Ectodermal cell (in vitro differentiated cells): ENCODE measurements at regions not wholly inside any gene's neighbourhood (a gene's known extent, or its start where the extent isn't known, plus 50 kb on each side); places are given as distances from the start of the nearest gene placed in this dataset.

Experiments used
- H3K27ac ChIP-seq: 2 replicates; pipeline ENCODE4 v1.7.0; 2013; ENCODE audit warnings: mild to moderate bottlenecking, low read depth, low read length; ENCODE audit not compliant: insufficient read depth, poor library complexity, severe bottlenecking
- H3K27me3 ChIP-seq: 2 replicates; pipeline ENCODE4 v1.7.0; 2013; ENCODE audit warnings: mild to moderate bottlenecking, low read length; ENCODE audit not compliant: insufficient read depth, control insufficient read depth, poor library complexity, severe bottlenecking
- H3K36me3 ChIP-seq: one replicate; pipeline ENCODE4 v1.7.0; 2013; ENCODE audit warnings: low read length; ENCODE audit not compliant: control insufficient read depth, insufficient read depth
- H3K4me1 ChIP-seq: one replicate; pipeline ENCODE4 v1.7.0; 2013; ENCODE audit warnings: low read length; ENCODE audit not compliant: control insufficient read depth, insufficient read depth
- H3K4me3 ChIP-seq: 2 replicates; pipeline ENCODE4 v1.7.0; 2013; ENCODE audit warnings: low read depth, low read length, control low read depth; ENCODE audit not compliant: insufficient read depth
- H3K9me3 ChIP-seq: 2 replicates; pipeline ENCODE4 v1.7.0; 2013; ENCODE audit warnings: mild to moderate bottlenecking, low read length, moderate library complexity; ENCODE audit not compliant: control insufficient read depth
- WGBS, 2 experiments: methylation state at CpG; one replicate each; pipeline ENCODE4 v1.1.7; 2013; ENCODE audit warnings: missing lambda C conversion rate in 2 of 2; 5-methylcytosine and 5-hydroxymethylcytosine counted together

DNA sequence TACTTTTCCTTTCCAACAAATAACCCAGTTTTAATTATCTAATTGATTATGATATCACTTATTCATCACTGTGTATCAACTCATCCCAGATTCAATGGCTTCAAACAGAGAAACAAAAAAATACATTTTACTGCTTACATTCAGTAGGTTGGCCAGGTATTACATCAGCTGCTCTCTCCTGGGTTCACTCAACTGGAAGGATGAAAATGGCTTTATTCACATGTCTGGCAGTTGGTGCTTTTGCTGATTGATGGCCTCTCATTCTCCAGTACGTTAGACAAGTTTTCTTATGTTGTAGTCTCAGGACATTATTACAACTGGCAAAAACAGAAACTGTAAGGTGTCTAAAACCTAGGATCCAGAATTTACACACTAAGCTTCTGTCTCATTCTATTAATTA lies 811.0 kb upstream of the ALCAM start:
- H3K4me3 ChIP-seq: no peak overlapping the region
- no peaks in the 10 kb centered on the region for H3K4me1 ChIP-seq
- H3K36me3 ChIP-seq: no peaks in the 10 kb centered on the region
- H3K9me3 ChIP-seq: no peaks in the 10 kb centered on the region
- 88 to 89% methylated on average over 1 of the region's 1 CpG for WGBS, 2 experiments
- H3K27ac ChIP-seq: no peak overlapping the region
- H3K27me3 ChIP-seq: no peaks in the 10 kb centered on the region

DNA sequence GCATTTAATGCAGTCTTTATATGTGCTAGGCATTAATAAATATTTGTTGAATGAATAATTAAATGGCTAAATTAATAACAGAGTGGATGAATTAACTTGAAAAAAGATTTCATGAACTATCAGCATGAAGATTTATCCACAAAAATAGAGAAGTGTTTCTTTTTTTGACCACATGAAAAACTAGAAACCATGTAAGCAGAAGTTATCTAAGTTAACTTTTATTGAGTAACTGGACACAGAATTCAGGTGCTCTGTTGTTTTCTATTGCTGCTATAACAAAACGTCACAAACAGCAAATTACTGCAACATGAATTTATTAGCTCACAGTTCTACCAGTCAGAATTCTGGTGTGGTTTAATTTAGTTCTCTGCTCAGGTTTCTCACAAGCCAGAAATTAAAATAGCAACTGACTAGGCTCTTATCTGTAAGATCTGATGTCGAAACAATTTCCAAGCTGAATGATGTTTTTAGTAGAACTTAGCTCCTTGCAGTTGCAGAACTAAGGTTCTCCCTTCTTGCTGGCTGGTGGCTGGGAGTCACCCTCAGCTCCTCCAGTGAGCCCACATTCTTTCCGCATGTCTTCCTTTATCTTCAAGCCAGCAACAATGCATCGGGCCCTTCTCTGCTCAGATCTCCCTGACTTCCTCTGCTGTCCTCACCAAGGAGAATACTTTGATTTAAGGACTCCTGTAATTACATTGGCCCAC lies 810.2 kb upstream of the ALCAM start:
- no peaks in the 10 kb centered on the region for H3K27me3 ChIP-seq
- no peaks in the 10 kb centered on the region for H3K9me3 ChIP-seq
- H3K27ac ChIP-seq: no peak overlapping the region
- no peak overlapping the region for H3K4me3 ChIP-seq
- H3K36me3 ChIP-seq: no peaks in the 10 kb centered on the region
- 83 to 84% methylated on average over 4 of the region's 4 CpGs for WGBS, 2 experiments
- H3K4me1 ChIP-seq: no peaks in the 10 kb centered on the region

DNA sequence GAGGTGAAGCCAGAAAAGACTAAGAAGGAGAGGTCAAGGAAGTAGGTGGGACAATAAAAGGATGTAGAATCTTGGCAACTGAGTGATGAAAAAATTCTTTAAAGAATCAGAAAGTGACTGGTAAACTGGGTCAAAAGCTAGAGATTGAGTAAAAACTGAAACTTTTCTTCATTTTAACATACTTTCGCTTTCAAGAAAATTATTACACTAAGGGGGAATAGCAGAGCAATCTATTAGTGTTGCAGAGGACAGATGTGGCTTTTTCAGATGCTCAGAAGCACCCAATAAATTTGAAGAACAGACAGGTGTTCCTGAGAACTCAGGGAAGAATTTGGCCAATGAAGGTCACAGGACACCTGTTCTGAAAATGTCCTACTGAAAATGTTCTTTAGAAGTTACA lies 805.4 kb upstream of the ALCAM start:
- no peaks in the 10 kb centered on the region for H3K27me3 ChIP-seq
- H3K9me3 ChIP-seq: no peaks in the 10 kb centered on the region
- 100% methylated on average over 1 of the region's 1 CpG for WGBS, 2 experiments
- H3K27ac ChIP-seq: no peak overlapping the region
- H3K4me1 ChIP-seq: no peaks in the 10 kb centered on the region
- H3K4me3 ChIP-seq: no peak overlapping the region
- no peaks in the 10 kb centered on the region for H3K36me3 ChIP-seq

DNA sequence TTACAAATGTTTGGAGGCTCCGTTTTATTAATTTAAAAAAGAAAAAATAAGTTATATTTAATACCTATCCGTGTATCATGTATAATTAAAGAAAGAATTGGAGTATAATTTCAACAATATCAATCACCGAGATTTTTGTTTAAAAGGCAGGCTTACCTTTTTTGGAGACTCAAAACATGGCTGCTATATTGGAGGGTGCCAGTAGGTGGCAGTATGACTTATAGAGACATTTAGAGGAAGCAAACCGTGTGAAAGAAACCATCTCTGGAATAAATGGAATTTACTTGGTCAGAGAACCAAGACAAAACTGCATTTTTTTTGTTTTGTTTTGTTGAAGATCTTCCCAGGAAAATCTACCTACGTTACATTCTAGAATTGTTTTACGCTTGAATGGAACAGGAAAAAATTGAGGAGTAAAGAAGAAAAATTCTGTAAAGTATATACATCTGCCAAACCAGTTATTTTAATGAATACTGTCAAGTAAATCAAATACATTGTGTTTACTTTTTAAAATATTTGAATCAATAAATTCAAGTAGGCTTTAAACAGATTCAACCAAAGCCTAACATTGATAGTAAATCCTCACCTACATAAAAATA lies 802.6 kb upstream of the ALCAM start:
- Histone ChIP-seq H3K4me1 (no peaks in the 10 kb centered on the region), H3K36me3 (no peaks in the 10 kb centered on the region), H3K9me3 (no peaks in the 10 kb centered on the region), H3K4me3 (no peak overlapping the region), H3K27ac (no peak overlapping the region), H3K27me3 (no peaks in the 10 kb centered on the region)
- 82 to 96% methylated on average over 2 to 4 of the region's 6 CpGs for WGBS, 2 experiments

DNA sequence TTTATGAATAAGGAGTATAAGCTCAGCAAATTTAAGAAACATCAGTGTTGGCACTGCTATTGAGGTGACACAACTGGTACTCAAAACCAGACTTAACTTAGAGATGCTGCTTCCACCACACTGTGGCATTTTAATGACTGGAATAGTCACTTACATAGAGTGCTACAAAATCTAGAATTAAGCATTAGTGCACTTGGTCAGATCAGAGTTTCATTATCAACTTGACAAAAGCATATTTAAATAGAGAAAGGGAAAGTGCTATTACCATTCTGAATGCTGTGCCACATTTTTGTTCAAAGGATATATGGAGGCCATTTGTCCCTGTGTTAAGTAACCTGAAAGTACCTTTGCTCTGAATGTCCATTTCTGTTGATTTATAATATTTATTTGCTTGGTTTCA lies 800.7 kb upstream of the ALCAM start:
- H3K4me1 ChIP-seq: no peaks in the 10 kb centered on the region
- H3K27ac ChIP-seq: no peak overlapping the region
- H3K4me3 ChIP-seq: no peak overlapping the region
- no peaks in the 10 kb centered on the region for H3K27me3 ChIP-seq
- no peaks in the 10 kb centered on the region for H3K36me3 ChIP-seq
- H3K9me3 ChIP-seq: no peaks in the 10 kb centered on the region

DNA sequence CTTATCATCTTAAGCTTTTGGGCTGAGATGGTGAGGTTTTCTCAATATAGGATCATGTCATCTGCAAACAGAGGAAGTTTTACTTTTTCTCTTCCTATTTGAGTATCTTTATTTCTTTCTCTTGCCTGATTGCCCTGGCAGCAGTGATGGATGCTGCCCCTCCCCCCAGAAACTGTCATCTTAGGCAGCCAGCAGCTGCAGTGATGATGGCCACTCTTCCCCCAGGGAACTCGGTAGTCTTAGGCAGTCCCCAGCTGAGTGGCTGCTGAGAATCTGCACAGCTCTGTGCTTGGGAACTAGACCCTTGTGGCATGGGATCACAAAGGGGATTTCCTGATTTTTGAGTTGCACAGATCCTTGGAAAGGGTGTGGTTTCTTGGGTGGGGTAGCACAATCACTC lies 791.1 kb upstream of the ALCAM start:
- H3K36me3 ChIP-seq: peaks cover 4% of the 10 kb centered on the region
- H3K27ac ChIP-seq: no peak overlapping the region
- WGBS, 2 experiments: 79 to 83% methylated on average over 1 of the region's 1 CpG
- H3K9me3 ChIP-seq: peaks cover 4% of the 10 kb centered on the region
- H3K4me1 ChIP-seq: no peaks in the 10 kb centered on the region
- no peaks in the 10 kb centered on the region for H3K27me3 ChIP-seq
- no peak overlapping the region for H3K4me3 ChIP-seq

DNA sequence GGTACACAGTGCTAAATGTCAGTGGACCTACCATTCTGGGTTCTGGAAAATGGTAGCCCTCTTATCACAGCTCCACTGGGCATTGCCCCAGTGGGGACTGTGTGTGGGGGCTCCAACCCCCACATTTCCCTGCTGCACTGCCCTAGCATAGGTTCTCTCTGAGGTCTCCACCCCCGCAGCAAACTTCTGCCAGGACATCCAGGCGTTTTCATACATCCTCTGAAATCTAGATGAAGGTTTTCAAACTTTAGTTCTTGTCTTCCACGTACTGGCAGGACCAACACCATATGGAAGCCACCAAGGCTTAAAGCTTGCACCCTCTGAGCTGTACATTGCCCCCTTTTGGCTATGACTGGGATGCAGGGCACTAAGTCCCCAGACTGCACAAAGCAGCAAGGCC lies 788.2 kb upstream of the ALCAM start:
- WGBS, 2 experiments: 79 to 94% methylated on average over 3 of the region's 3 CpGs
- no peaks in the 10 kb centered on the region for H3K27me3 ChIP-seq
- H3K27ac ChIP-seq: no peak overlapping the region
- peaks cover 4% of the 10 kb centered on the region for H3K9me3 ChIP-seq
- H3K4me1 ChIP-seq: no peaks in the 10 kb centered on the region
- peaks cover 4% of the 10 kb centered on the region for H3K36me3 ChIP-seq
- no peak overlapping the region for H3K4me3 ChIP-seq

DNA sequence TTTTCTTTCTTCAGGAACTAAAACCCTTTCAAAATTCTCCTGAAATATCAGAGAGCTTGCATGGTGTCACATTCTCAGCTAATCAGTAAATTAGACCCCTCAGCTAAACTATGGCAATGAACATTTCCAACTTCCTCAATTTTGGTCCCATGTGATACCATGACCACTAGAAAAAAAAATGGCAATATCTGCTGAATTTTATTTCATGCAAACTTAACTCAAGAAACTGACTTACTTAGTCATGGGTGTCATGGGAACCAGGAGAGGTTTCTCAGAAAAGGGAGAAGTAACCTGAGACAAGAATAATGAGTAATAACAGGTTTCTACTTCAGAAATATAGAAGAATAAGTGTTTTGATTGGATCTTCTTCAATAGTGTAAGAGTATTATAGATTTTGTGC lies 784.6 kb upstream of the ALCAM start:
- Histone ChIP-seq H3K36me3 (no peaks in the 10 kb centered on the region), H3K9me3 (peaks cover 2% of the 10 kb centered on the region), H3K27ac (no peak overlapping the region), H3K27me3 (no peaks in the 10 kb centered on the region), H3K4me3 (no peak overlapping the region), H3K4me1 (no peaks in the 10 kb centered on the region)

DNA sequence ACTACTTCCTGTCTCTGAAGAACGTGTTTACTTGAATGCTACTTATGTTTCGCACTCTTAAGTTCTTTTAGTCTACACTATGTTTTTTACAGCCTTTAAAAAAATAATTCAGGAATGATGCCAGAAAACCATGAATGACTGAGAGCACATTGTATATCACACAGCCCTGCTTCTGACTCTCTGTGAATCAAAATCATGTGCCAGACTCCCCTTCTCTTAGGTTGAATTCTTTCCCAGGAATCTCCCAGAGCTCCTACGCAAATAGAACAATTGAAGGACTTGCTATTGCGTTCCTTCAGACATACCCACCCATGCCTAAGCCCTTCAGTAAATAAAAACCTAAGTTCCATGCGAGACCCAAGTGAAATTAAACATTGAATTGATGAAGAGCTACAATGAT lies 782.0 kb upstream of the ALCAM start:
- no peaks in the 10 kb centered on the region for H3K4me1 ChIP-seq

DNA sequence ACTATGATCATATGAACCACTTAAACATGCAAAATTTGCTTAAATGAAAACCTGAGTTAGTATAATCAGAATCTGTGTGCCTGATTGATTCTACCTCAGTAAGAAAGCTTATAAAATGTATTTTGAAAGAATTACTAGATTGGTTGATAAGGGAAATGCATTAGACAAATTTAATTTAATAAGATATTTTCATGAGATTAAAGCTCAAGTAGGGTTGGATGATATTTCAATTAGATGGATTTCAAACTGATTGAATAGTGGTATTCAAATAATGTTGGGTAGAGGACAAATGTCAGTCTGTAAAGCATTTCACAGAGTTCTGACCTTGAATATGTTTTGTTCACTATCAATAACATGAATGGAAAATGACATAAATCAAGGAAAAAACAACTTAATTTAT lies 780.4 kb upstream of the ALCAM start:
- no peak overlapping the region for H3K27ac ChIP-seq
- H3K4me3 ChIP-seq: no peak overlapping the region
- H3K36me3 ChIP-seq: no peaks in the 10 kb centered on the region
- H3K4me1 ChIP-seq: no peaks in the 10 kb centered on the region
- H3K27me3 ChIP-seq: no peaks in the 10 kb centered on the region
- no peaks in the 10 kb centered on the region for H3K9me3 ChIP-seq

More for the DNA sequence above, 782.0 kb upstream of the ALCAM start:
- H3K4me3 ChIP-seq: no peak overlapping the region
- no peaks in the 10 kb centered on the region for H3K27me3 ChIP-seq
- H3K36me3 ChIP-seq: no peaks in the 10 kb centered on the region
- H3K9me3 ChIP-seq: no peaks in the 10 kb centered on the region
- no peak overlapping the region for H3K27ac ChIP-seq
- WGBS, 2 experiments: 83 to 88% methylated on average over 5 of the region's 5 CpGs

DNA sequence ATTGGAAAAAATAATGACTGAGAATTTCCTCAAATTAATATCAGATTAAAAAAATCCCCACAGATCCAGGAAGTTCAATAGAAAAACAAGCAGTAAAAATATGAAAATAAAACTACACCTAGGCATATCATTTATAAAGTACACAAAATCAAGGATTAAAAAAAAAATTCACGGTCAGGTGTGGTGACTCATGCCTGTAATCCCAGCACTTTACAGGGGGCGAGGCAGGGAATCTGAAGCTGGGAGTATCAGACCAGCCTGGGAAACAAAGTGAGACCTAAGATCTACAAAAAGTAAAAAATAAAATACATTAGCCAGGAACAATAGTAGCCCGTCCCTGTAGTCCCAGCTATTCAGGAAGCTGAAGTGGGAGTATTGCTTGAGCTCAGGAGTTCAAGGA lies 778.3 kb upstream of the ALCAM start:
- Histone ChIP-seq H3K27me3 (no peaks in the 10 kb centered on the region), H3K27ac (no peak overlapping the region), H3K4me3 (no peak overlapping the region), H3K4me1 (no peaks in the 10 kb centered on the region), H3K9me3 (no peaks in the 10 kb centered on the region), H3K36me3 (no peaks in the 10 kb centered on the region)
- WGBS, 2 experiments: 92 to 95% methylated on average over 3 of the region's 3 CpGs
